Pons (tissue), 1 donor: ENCODE measurements at regions not wholly inside any gene's neighbourhood (a gene's known extent, or its start where the extent isn't known, plus 50 kb on each side); places are given as distances from the start of the nearest gene placed in this dataset.
A peak's percentile ranks its signal among the peaks of the same experiment; 100 is the strongest.
"Not testable (repeated sequence)": the region's sequence is repeated elsewhere in the genome, so short reads cannot be mapped to it uniquely, and the experiment has no call there.

Experiments used
- DNase-seq: peaks from one replicate; pipeline ENCODE4 v3.0.0-alpha.2; 2016; ENCODE audit warnings: low spot score

DNA sequence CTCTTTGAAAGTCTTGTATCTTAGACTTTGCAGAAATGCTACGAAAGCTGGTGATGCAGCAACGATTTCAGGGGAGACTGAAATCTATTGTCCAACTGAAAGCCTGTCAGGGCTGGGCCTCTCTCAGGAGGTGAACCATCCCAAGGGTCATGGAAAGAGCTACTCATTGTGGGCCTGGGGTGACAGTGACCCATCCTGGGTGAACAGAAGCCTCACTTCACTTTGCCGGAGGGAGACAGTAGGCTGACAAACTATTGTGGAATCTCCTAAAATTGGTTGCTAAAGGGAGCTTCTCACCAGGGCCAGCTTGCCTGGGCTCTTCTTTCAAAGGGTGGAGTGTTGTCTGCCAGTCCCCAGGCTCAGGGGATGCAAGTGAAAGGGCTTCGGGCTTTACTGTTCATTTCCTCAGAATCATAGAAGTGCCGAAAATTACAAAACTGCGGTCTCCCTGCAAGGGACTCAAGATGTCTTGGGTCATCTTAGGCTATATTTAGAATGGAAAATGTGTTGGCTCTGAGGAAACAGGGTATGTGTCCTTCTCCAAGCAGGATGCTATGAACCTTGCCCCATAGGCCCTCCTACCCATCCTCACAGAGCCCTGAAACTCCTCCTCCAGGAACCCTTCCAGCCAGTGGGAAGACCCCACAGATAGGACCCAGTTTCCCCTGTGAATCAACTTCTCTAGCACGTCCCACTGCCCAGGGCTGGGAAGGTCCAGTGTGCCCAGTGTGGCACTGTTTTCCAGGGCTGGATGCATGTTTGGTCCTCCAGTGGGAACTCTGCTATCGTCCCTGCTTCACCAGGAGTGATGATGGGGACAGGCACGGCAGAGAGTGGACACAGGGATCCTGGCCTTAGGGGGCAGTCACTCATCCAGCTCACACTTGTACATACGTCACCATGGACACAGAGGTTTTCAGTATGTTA is 173.4 kb upstream of the PLGLB2 start:
- not testable (repeated sequence) for DNase-seq

DNA sequence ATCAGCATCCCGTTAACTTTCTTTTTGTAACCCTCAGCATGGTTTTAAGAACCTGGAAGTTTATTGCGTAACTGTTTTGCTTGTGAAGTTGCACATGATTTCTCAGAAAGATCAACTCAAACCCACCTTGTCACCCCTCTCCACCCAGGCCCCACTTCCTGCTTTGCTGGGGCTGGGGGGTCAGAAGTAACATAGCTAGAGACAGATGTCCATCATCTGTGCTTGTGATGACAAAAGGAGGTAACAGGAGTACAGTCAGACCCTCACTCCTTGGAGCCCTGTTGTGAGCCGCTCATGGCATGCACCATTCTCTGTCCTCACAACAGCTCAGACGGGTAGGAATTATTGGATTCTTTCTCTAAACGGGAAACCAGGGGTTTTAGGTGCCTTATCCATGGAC is 172.7 kb upstream of the PLGLB2 start:
- not testable (repeated sequence) for DNase-seq

DNA sequence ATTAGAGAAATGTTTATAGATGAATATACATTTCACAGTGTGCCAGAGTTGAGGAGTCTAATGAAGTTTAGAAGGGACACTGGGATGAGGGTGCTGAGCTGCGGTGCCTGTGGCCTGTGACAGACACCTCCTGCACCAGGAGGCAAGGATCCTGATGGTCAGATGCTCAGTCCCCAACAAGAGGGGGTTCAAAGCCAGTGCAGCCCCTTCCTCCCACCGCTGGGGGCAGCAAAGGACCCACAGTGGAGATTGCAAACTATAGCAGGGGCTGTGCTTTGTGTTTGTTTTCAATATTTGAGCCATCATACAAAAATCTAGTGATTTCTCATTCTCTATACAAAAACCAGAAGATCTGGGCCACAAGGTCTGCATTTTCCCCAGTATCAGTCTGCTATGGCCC is 170.5 kb upstream of the PLGLB2 start:
- not testable (repeated sequence) for DNase-seq

DNA sequence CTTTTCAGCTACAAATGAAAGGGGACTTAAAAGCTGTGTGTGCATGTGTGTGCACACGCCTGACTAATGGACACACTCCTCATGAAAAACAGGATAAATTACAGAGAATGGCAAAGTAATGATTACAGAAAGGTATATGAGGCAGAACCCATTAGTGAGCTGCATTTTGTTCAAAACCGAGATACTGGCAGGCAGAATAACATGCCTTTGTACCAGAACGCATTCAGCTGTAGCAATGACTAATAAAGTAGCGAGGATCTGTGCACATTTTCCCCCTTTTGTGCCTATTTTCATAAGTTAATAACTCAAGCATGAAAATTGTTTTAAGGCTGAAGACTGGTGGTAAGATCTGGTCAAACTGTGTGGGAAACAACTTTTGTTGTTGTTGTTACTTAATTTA is 165.7 kb upstream of the PLGLB2 start:
- not testable (repeated sequence) for DNase-seq

DNA sequence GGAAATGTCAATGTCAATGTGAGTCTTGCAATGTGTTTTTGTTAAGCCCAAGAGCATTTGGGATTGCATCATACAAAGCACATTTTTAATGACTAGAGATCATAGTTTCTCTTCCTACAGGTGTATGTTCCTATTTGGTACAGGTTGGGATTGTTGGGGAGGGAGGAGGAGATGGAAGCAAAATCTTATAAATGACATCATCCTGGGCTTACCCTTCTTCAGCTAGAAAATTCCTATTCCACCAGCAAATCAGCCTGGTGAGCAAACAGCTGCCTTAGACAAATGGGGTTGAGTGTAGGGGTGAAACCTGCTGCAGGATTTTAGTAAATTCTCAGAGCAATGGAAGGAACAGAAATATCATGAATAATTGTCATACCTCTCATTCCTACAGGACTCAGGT is 165.3 kb upstream of the PLGLB2 start:
- not testable (repeated sequence) for DNase-seq

DNA sequence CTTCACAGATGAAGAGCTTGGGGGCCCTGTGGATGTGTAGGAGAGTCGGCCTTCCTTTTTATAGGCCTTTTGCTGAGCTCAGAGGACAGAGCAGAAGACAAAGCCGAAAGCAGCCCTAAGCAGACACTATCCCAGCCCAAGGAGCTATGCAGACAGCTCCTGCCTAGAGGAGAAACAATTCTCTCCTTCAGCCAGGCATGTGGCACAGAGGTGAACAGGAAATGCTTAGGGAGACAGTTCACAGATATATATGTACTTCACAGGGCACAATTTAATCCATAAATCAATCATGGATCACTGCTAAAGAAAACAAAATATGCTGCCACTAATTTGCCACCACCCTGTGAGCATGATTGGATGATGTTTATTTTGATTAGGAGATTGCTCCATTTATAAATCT is 164.5 kb upstream of the PLGLB2 start:
- not testable (repeated sequence) for DNase-seq

DNA sequence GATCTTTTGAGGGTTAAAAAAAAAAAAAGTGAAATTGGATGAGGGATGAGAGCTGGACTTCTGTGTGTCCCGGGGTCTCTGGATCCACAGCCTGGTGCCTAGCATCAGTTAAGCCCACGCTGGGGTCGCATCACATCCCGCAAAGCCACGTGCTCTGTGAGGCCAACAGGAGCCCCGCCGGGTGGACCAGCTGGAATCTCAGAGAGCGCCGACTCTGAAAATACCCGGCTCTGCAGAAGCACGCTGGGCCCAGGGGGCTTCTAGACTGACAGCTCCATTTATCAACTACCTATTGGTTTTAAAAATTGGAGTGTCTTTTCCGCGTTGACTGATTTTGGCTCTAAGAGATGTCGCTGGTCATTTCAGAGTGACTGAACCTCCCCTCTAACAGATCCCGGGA is 164.1 kb upstream of the PLGLB2 start:
- not testable (repeated sequence) for DNase-seq

DNA sequence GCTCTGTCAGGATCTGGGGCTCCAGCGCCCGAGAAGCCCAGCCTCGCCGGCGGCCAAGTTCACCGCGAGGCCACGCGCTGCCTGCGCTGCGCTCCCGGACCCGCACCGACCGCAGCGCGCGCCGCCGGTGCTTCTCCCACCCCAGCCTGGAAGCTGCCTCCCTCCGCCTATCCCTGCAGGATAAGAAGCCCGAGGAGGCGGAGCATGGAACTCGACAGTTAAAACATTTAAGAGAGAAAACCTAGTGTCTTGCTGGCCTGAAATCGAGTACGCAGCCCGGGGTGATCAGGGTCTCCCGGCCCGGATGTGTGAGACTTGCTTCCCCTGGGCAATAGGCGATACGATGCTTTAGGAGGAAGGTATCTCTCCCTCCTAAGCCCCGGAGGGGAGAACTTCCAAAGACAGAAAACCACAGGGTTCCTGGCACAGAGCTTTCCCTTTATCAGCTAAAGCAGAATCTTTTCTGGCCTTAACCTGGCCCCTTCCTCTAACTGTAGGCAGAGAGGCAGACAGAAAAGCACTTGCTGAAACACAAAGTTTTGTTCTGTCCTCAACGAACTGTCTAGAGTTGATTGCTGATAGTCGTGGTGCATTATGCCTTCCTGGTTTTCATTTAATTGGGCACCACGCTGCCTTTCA is 163.5 kb upstream of the PLGLB2 start:
- not testable (repeated sequence) for DNase-seq

DNA sequence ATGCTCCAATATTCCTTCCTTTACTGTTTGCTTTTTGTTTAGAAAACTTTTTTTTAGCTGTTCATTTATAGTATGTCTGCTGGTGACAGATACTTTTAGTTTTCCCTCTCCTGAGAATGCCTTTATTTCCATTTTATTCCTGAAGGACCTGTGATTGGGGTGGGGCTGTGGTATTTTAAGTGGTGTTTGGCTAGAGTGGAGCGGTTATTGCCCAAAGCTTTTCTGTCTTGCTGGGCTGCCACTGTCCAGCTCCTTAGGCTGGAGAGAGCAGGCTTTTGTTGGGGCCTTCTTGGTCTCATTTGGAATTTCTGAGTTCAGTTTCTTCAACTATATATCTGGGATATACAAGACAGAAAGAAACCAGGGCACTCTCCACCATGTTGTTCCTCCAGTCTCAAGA is 160.0 kb upstream of the PLGLB2 start:
- not testable (repeated sequence) for DNase-seq

DNA sequence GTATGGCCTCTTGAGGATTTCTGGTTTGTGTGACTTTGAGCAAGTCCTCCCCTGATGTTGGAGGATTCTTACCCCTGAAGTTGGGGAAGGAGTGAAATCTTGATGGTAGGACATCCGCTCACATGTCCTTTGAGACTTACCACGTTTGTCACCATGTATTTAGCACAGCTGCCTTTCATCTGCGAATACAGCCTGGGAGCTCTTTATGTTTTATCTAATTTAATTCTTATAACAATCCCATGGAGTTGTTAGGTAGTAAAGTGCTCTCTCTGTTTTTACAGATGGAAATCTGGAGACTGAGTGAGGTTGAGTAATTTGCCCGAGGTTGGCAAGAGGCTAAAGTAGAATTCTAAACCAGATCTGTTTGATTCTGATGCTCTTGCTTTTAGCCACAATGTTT is 154.9 kb upstream of the PLGLB2 start:
- not testable (repeated sequence) for DNase-seq

DNA sequence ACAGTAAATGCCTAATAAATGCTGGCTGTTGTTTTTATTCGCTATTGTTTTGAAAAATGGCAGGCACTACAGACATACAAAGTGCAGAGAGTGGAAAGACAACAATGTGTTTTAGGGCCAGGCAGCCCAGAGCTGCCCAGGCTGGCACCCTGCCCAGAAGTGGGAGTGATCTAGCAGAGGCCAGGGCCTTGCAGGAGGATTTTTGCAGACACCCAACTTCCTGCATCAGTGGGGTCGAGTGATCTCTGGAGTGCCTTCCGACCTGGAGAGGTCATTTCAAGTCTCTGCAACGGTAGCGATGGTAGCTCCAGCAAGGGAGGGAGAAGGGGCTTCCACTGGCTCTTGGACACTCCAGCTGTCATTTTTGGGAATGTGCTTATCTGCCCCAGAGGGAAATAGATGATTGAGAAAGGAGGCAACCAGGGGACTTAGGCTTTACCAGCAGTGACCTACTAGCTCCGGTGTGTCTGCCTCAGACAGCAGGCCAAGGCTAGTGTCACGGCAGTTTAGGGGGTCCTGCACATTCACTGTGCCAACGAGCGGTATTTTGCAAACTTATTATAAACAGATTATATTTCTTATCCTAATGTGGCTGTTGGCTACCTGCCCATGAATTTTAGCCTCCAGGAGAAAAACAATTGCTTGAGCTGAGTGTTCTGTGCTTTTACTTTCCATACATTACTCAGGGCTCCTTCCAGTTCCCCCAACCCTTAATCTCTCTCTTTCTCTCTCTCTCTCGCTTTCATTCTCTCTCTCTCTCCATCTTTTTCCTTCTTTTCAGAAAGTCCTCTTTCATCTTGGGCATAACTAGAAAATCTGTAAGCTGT is 153.9 kb upstream of the PLGLB2 start:
- peak; percentile 40 for DNase-seq

DNA sequence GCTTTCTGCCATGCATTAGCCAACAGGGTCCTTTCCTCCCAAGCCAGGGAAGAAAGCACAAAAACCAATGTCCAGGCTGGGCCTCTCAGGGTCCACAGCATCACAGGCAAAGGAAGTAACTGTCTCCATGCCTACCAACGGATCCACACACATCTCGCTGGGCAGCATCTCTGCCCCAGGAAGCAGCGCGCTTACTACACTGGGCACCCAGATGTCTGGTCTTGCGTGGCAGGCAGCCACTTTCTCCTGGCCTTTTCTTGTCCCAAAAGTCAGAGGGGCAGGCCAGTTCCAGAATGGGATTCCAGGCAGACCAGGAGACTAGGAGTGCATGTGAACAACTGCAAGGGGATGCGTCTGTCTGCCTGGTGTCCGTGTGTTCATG is 153.3 kb upstream of the PLGLB2 start:
- not testable (repeated sequence) for DNase-seq

DNA sequence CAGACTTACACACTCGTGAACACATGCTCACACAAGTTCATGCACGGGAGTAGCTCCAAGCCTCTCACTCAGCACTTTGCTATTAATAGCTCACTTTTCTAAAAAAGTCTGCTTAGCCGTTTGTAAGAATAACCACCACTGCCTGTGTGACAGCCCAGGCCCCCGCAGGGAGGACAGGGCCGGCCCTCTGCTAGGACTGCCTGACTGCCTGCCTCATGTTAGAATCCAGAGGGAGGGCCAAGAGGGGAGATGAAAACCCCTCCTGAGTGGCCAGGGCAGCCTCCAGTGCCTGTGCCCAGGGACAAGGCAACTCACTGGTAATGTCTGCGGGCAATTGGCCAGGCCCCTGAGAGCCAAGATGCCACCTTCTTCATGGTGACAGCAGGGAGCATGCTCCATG is 152.9 kb upstream of the PLGLB2 start:
- not testable (repeated sequence) for DNase-seq

DNA sequence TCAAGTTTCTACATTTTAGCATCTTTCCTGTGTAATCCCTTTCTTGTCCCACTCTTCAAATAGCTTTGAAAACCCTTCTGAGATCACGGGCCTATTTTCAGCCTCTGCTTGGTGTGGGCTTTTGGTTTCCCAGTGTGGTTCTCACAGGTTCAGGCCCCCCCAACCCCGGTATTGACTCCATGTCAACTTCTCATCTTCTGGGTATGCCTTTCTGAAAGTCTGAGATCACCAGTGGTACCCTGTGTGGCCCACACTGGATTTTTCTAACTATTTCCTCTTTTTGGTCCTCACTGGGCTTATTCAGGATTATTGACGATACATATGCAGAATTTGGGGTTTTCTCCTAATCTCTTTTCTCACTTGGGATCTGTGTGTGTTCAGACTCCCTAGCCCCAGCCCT is 146.9 kb upstream of the PLGLB2 start:
- DNase-seq: not testable (repeated sequence)

DNA sequence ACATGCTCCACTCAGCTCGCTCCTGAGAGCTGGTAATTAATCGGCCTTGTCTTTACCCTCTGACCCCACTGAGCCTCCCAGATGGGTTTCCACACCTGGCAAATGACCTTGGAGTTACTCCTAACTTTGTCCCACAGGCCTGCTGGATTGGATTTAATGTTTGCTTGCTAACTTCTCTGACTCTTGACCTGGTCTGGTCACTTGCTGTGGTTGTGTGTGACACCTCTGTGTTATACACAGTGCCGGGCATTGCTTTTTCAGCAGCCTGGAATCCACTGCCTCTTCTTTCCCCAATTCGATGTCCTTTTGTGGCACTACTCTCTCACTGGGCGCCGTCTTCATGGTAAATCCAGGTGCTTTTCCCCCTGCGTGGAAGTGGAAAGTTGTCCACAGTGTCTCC is 145.8 kb upstream of the PLGLB2 start:
- DNase-seq: not testable (repeated sequence)

DNA sequence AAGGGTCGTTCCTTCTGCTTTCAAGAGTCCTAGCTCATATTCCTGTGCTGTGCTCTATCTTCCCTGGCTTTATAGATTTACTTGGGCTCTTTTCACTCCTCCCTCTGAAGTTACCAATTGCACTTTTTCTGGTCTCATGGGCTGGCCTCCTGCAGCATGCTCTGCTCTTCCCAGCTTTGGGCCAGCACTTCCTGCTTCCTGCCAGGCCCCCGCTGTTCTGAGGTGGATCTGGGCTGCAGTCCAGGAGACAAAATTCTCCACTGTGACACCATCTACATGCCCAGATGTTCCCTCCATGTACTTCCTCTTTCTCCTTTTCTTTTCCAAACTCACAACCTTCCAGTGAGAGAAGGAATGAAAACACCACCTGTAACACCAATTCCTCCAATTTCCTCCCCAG is 145.2 kb upstream of the PLGLB2 start:
- not testable (repeated sequence) for DNase-seq

DNA sequence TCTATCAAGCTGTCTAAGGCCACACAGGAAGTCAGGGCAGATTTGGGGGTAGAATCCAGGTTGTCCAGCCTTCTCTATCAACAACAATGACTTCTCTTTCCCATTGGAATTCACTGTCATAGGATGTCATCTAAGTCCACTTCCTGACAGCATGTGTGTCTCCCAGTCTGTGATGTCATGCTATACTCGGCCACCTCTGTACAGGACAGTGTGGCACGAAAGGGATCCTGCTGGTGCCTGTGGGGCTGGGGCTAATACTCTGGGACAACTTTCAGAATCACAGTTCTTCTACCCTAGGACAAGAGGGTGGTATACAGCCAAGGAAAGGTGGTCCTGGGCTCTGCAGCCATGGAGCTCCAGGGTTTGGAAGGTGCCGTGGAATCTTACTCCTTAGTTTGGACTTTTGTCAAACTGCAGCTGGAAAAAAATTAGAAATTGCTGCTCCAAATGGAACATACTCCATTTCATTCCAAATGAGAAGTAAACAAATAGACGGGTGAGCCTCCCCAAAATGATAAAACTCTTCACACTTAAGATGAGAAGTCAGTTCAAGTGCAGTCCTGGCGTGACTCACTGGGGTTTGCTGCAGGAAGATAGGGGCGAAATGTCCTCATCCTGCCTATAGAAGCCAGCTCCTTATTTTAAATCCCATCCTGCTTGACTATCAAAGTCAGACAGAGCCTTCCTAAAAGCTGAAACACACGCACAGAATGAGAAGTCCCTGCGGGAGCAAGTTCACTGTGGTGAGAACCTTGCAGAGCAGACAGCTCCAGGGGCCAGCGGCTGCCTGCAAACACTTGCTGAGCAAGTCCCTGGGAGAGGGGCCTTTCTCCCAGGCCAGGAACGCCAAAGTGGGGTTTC is 144.2 kb upstream of the PLGLB2 start:
- not testable (repeated sequence) for DNase-seq

DNA sequence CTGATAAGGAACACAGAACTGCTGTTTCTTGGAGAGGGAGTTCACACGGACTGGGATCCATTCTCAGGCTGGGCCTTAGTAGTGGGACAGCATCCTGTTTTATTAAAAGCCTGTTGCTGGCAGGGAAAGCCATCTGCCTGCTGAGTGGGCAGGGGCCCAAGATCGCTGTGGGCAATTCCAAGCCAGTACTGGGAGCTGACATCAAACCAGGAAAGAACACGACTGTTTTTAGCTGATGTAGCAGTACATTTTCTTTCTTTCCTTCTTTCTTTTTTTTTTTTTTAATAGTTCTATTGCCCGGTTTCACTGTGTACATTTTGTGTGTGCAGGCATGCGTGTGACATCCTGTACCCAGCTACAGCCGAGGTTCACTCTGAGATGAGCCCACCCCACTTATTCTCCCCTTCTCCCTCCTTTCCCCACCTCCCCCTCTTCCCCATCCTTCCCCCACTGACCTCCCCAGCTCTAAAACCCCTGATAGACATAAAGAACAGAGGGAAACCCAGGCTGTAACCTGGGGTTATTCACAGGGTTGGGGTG is 143.5 kb upstream of the PLGLB2 start:
- not testable (repeated sequence) for DNase-seq

DNA sequence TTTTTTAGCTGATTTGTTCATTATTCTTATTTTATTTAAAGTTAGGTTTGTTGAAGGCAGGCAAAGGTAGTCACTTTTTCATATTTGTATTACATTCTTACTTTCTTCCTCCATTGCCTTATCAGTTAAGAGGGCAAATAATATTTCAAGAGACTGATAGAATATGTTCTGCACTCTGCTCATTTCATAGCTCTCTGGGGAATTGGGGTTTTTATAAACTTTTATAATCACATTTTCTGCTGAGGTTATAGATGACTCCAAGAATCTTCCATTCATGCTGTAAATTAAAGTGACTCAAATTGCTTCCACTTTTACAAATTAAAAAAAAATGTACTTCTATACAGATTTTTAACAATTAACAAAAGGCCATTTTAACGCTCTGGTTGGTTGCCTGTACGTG is 142.9 kb upstream of the PLGLB2 start:
- DNase-seq: not testable (repeated sequence)

DNA sequence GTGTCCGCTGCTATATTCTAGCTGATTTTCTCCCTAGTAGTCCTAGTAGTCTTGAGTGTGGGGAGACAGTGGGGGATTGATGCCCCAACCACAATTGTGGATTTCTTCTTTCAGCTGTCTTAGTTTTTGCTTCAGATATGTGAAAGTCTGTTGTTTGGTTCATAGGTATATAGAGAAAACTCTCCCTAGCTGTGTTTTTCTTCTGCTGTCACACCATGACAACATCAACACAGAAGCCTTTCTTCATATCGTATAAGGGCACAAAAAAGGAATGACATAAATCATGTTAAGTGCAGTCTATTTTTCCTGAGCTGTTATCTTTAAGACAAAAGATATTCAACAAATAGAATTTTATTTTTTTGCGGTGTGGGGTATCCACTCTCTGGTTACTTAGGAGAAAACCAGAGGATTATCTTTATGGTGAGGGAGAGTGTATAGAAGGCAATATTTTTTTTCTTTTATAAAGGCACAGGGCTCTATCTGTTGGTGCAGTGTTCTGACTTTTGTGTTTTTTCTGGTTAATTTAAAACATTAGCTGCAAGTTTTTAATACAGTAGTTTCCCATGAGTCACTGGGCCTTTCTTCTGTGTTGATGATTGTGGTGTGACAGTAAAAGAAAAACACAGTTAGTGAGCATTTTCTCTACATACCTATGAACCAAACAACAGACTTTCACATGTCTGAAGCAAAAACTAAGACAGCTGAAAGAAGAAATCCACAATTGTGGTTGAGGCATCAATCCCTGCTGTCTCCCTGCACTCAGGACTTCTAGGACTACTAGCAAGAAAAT is 139.3 kb upstream of the PLGLB2 start:
- not testable (repeated sequence) for DNase-seq
